ENCODE measurements at regions not wholly inside any gene's neighbourhood (a gene's known extent, or its start where the extent isn't known, plus 50 kb on each side); places are given as distances from the start of the nearest gene placed in this dataset.

GRCh38 chr2:123144082-123144481, 881.0 kb upstream of the CNTNAP5 start:
- H2BK12ac ChIP-seq (ENCODE audit: low read depth, low read length) = no peak overlapping the region
- H3K27me3 ChIP-seq (replicated peaks in 1 of 4; ENCODE audit: control insufficient read depth in 3 of 4, extremely low read depth in 1 of 4, insufficient read depth in 3 of 4, low read length in 3 of 4) = no peaks in the 10 kb centered on the region
- no peak overlapping the region for H2BK5ac ChIP-seq (ENCODE audit: low read depth, low read length)
- no peak overlapping the region for H3K9ac ChIP-seq (replicated peaks in 1 of 4; ENCODE audit: extremely low read depth in 1 of 4, low read depth in 3 of 4, low read length in 3 of 4)
- H3K4me3 ChIP-seq (ENCODE audit: extremely low read depth in 1 of 4, insufficient read depth in 2 of 4, low read depth in 3 of 4, low read length in 4 of 4) = no peak overlapping the region
- FAIRE-seq (no peak), DNase-seq (ENCODE audit: low read depth in 1 of 2, low spot score in 2 of 2) (no peak)
- no peaks in the 10 kb centered on the region for H3K79me1 ChIP-seq (ENCODE audit: low read depth, low read length)
- H4K5ac ChIP-seq (ENCODE audit: insufficient read length, low read depth, low read length) = no peak overlapping the region
- no peak overlapping the region for H4K91ac ChIP-seq (replicated peaks; ENCODE audit: insufficient read length, low read length)
- H3K4me2 ChIP-seq (ENCODE audit: insufficient read depth in 1 of 2, low read depth in 2 of 2, low read length in 2 of 2) = no peak overlapping the region
- CTCF ChIA-PET (ENCODE audit: partially characterized antibody) = interaction anchor here (0.6 to 1.5 kb wide), 3 partner anchors 12 to 347 kb away, joined by 3 read pairs; no protein-coding TSS in a partner anchor
- H3K27ac ChIP-seq (ENCODE audit: low read depth, low read length) = no peak overlapping the region
- POLR2A ChIA-PET (ENCODE audit: partially characterized antibody) = no interaction called here
- no peaks in the 10 kb centered on the region for H4K20me1 ChIP-seq (replicated peaks in 1 of 2; ENCODE audit: control insufficient read depth in 1 of 2, insufficient read depth in 2 of 2, low read length in 2 of 2)
- no peak overlapping the region for H2BK120ac ChIP-seq (replicated peaks; ENCODE audit: low read depth, low read length)
- H3K14ac ChIP-seq (ENCODE audit: insufficient read length) = no peak overlapping the region
- 100% methylated on average over 1 of the region's 1 CpG; no CpG with 5 or more reads in 1 of the 2 experiments for WGBS, 2 experiments (ENCODE audit: extremely low coverage in 1 of 2, insufficient coverage in 1 of 2, insufficient read length in 1 of 2, insufficient replicate concordance in 2 of 2, low coverage in 1 of 2, low lambda C conversion rate in 2 of 2, missing lambda C conversion rate in 1 of 2)
- H2BK20ac ChIP-seq (ENCODE audit: low read length) = no peak overlapping the region
- no peak overlapping the region for H3K23ac ChIP-seq (ENCODE audit: insufficient read length)
- H2AK5ac ChIP-seq (ENCODE audit: low read depth, low read length) = no peak overlapping the region
- H3K79me2 ChIP-seq (ENCODE audit: control insufficient read depth in 1 of 2, insufficient read depth in 2 of 2, low read length in 2 of 2) = no peaks in the 10 kb centered on the region
- no peaks in the 10 kb centered on the region for H3K4me1 ChIP-seq (replicated peaks in 1 of 4; ENCODE audit: control insufficient read depth in 3 of 4, insufficient read depth in 4 of 4, low read length in 3 of 4)
- H3K9me3 ChIP-seq (ENCODE audit: insufficient read depth in 2 of 2, low read depth in 1 of 2, low read length in 1 of 2) = no peaks in the 10 kb centered on the region
- no peak overlapping the region for H2AFZ ChIP-seq (ENCODE audit: low read length)
- no peaks in the 10 kb centered on the region for H3K36me3 ChIP-seq (ENCODE audit: control insufficient read depth in 2 of 4, insufficient read depth in 4 of 4, low read length in 3 of 4)
- H3K4ac ChIP-seq (replicated peaks; ENCODE audit: insufficient read length, low read depth, low read length) = no peak overlapping the region
- H3K56ac ChIP-seq (replicated peaks; ENCODE audit: insufficient read length, low read depth, low read length) = no peak overlapping the region
- no peak overlapping the region for H2BK15ac ChIP-seq (ENCODE audit: low read length)
- H4K8ac ChIP-seq (ENCODE audit: extremely low read depth, insufficient read depth, low read length) = no peak overlapping the region
- no peak overlapping the region for H3K18ac ChIP-seq (ENCODE audit: extremely low read depth, low read length)
- H3K23me2 ChIP-seq (ENCODE audit: low read depth, low read length) = no peaks in the 10 kb centered on the region
- TF ChIP-seq, protein P1, sequence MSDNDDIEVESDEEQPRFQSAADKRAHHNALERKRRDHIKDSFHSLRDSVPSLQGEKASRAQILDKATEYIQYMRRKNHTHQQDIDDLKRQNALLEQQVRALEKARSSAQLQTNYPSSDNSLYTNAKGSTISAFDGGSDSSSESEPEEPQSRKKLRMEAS (IDR thresholded peaks at IDR 0.05) = no peak
- TF ChIP-seq SRF (IDR thresholded peaks at IDR 0.05; ENCODE audit: low read depth, low read length) = no peak
- TF ChIP-seq POLR2A (IDR thresholded peaks at IDR 0.05; ENCODE audit: control extremely low read depth in 1 of 2, low read depth in 2 of 2, low read length in 2 of 2) = no peak
- TF ChIP-seq USF2 (IDR thresholded peaks at IDR 0.05; ENCODE audit: low read length) = no peak
- no peak for TF ChIP-seq SP4 (IDR thresholded peaks at IDR 0.05; ENCODE audit: low read length)
- TF ChIP-seq BCL11A (IDR thresholded peaks at IDR 0.05; ENCODE audit: low read depth in 2 of 2, low read length in 2 of 2) = no peak
- TF ChIP-seq JUN (IDR thresholded peaks at IDR 0.05; ENCODE audit: low read depth, low read length) = no peak
- TF ChIP-seq NANOG (IDR thresholded peaks at IDR 0.05; ENCODE audit: insufficient read depth, low read depth, low read length, poor library complexity, severe bottlenecking) = no peak
- TF ChIP-seq TBP (IDR thresholded peaks at IDR 0.05; ENCODE audit: low read depth, low read length) = no peak
- no peak for TF ChIP-seq CHD2 (IDR thresholded peaks at IDR 0.05; ENCODE audit: low read length)
- no peak for TF ChIP-seq PHF8 (conservative IDR thresholded peaks at IDR 0.05; ENCODE audit: low read depth, low read length)
- no peak for TF ChIP-seq KDM4A (IDR thresholded peaks at IDR 0.05; ENCODE audit: low read depth, low read length, severe bottlenecking)
- TF ChIP-seq BRCA1 (IDR thresholded peaks at IDR 0.05; ENCODE audit: low read depth, low read length) = no peak
